ENCODE measurements at regions not wholly inside any gene's neighbourhood (a gene's known extent, or its start where the extent isn't known, plus 50 kb on each side); places are given as distances from the start of the nearest gene placed in this dataset.

- no peak for DNase-seq
Observed at GRCh38 chr22:23405366-23405851, 174.7 kb downstream of the IGLL1 start.

DNA sequence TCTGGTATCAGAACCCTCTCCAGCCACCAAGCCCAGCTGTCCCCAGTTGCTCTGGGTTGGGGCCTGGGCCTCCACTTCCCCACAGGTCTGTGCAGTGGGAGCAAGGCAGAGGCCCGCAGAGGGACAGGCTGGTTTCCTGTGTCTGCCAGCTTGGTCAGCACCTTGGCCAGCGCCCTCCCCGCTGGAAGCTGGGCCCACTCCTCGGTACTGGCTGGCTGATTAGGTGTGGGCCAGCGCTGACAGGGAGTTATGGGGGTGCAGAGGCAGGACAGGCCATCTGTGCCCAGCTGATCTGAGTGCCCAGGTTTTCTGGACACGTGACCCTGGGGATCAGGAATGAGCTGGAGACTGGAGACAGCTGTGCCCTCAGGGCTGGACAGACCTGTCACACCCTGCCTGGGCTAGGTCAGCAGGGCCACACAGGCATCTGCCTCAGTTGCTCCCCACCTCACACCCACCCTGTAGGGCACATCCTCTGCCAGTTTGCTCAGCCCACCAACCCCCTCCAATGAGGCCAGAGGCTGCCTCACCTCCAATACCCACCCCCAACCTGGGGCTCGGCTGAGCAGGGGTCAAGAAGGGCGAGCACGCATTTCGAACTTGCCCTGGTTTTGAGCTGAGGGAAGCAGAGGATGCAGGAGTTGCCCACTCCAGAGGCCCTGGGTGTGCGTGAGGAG lies 175.3 kb downstream of the IGLL1 start:
- DNase-seq, result no peak

DNA sequence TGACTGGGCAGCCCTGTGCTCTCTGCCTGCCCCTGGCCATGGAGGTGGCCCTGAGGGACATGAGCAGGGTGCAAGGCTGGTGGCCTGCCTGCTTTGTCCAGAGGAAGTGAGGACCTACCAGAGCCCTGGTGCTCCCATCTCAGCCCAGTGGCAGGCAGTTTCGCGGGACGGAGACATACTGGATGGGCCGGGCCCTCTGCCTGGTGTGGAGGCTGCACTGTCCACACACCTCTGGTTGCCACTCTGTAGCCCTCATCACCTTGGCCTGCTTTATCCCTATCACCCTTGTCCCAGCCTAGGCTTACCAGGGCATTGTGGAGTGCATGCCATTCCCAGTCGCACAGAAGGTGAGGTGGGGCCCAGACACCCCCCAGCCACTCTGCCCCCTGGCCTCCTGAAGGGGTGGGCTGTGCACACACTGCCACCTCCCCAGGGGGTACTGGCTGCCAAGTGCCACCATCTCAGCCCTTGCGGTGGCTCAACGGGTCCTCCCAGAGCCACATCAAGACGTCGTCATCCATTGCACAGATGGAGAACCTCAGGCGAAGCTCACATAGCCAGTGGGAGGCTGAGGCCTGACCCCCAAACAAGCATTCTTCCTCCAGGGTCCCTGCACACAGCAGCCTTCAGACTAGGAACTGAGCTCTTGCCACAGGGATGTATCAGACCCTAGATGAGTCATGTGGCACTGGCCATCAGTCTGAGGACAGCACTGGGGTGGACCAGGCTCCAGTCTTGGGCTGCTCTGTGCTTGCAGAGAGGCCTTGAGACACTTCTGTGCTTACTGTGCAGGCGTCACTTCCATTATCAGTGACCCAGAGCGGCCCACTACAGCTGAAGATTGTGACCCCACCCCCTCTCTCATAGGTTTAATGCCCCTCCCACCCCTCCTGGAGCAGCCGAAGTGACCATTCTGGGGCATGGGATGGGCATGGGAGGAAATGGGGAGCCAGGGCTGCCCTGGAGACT lies 176.1 kb downstream of the IGLL1 start:
- DNase-seq, result no peak

DNA sequence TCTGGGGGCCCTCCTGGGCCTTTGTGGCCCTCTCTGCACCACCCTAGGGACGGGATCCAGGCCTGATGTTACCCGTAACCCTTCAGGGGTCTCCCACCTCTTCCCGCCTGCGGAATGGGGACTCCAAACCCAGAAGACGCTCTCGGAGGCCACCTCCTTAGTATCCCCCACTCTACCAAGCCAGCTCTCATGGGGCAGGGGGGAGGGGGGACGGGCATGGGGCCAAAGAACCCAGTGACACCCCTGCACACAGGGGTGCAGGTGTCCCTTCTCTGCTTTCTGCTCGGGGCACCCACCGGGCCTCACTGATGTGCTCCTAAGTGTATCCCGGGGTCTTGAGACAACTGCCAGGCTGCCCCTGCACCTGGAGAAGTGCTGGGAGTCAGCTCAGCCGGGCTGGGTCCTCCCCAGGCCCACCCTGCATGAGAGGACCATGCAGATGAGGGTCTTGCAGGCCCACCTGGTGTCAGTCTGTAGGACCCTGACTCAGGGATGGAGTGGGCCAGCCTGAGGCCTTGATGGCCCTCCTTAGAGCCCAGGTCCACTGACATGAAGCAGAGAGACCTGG lies 176.9 kb downstream of the IGLL1 start:
- no peak for DNase-seq

DNA sequence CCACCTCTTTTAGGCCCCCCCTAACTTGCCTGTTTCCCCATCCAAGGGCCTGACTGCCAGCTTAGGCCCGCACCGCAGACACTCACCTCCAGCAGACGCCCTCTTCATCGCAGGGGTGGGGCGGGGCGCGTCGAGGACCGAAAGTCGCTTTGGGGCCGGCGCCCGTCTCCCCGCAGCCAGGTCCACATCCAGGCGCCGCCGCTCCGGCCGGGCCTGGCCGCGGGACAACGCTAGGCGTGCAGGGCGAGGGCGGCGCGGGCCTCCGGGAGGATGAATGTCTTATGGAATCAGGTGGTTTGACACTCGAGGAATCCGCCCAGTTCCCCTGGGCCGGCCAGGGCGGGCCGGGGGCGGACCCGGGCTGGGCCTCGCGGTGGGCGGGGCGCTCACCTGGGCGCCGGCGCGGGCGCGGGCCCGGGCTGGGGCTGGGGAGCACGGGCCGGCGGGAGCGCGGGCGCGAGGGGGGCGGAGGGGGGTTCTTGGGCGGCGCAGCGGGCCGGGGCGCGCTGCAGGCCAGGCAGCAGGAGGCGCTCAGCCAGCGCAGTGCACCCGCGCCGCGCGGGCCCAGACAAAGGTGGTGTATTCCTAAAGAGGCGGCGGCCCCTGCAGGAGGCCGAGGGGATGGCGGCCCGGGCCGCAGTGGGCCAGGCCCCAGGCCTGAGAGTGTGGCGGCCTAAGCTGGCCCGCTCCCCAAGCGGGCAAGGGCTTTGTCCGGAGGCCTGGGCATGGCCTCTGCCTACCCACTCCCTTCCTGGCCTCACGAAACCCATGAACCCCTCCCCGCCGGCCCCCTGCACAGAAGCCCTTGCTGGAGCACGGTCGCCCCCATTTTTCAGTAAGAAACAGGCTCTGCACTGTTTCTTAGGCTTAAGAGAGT lies 177.6 kb downstream of the IGLL1 start:
- DNase-seq, result no peak

DNA sequence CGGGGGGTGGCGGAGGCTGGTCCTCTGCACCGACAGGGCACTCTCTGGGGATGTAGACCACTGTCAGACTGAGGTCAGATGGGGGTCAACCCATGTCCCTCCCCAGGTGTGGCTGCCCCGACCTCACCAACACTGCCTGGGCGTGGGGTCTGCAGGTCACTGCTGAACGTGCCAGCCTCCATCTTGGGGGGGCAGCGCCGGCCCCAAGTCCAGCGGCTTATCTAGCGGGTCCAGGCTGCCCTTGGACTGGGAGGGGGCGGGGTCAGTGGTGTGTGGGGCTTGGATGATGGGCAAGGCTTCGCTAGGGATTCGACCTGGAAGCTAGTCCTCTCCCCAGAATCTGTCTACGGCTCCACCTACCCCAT lies 178.2 kb downstream of the IGLL1 start:
- no peak for DNase-seq

DNA sequence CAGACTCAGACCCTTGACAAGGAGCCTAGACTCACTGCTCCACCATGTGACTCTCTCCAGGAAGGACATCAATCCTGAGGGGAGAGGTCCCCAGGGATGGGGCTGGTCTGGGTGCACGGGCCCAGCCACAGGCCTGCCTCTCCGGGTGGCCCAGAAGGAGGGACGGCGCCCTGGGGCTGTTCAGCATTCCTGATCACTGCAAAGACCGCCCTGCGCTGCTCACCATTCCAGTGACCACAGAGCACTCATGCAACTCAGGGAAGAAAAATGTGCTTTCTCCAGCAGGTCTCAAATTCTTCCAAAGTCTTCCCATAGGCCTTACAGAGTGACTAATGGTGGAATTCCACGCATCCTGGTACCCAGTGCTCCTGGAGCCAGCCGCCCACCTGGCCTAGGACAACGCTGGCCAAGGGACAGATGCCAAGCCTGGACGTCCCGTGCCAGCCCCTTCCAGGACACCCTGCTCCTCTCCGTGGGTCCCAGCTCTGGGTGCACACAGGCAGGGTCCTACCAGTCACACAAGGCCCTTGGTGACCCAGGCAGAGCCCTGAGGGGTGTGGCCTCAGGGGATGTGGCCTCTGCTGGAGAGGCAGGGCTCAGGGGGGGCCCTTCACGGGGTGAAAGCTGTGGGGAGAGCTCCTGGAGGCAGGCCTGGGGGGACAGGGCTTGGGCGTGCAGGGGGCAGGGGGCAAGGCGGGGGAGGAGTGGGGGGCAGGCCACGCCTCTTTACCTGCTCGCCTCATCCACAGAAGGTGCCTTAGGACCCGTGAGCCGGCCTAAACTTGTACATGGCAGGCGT lies 178.8 kb downstream of the IGLL1 start:
- DNase-seq, result no peak

GRCh38 chr22:23400286-23400981 lies 179.7 kb downstream of the IGLL1 start:
- DNase-seq, result no peak

GRCh38 chr22:23399367-23400285 lies 180.5 kb downstream of the IGLL1 start:
- no peak for DNase-seq

DNA sequence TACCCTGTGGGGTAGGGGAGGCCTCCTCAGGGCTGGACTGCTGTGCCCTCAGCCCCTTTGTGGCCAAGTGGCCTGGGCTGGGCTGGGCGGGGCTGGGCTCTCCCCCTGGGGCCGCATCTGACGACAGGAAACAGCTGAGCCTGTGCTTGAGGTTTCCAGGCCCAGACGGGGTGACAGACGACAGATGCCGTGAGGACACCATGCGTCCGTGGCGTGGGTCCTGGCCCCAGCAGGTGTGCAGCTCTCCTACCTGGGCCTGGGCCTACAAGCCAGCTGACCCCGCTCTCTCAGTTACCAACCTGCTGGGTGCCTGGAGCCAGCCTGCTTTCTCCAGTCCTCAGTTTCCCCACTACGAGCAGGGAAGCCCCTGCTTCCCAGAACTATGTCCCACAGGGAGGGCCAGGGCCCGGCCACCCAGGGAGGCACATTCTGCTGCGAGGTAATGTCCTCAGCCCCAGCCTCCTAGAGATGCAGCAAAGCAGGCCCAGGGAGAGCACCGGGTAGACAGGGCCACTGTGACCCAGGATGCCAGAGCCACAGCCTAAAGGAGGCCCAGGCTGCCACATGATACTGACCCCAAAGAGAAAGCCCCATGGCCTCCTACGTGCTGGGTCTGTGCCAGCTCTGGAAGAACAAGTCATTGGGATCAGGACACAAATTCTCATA lies 181.3 kb downstream of the IGLL1 start:
- DNase-seq, result no peak

- DNase-seq, result no peak
Observed at GRCh38 chr22:23397613-23398567, 182.2 kb downstream of the IGLL1 start.

GRCh38 chr22:23397008-23397612 lies 183.0 kb downstream of the IGLL1 start:
- DNase-seq, result no peak

DNA sequence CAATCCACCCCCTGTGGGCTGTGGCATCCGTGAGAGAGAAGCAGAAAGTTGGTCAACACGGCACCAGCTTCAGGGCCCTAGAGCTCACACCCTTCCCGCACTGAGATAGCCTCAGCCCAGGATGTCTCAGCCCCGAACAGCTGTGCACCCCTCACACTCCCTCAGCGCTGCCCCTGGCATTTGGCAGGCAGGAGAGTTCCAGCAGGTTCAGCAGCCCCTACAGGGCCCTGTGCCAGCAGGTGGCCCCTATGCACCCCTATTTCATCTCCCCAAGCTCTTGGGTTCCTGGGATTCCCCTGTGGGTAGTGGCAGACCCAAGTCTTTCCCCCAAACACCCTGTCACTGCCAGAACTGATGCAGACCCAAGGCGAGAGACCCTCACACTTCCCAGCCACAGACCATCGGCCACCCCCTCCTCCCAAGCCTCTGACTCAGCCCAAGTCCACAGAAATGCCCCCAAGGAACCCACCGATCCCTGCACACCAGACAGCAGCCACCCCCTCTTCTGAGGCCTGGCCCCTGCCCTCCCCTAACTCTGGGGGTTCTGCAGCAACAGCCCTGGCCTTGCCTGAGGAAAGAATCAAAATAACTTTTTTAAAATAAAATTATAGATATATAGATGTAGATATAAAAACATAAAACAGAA lies 183.6 kb downstream of the IGLL1 start:
- DNase-seq, result no peak

DNA sequence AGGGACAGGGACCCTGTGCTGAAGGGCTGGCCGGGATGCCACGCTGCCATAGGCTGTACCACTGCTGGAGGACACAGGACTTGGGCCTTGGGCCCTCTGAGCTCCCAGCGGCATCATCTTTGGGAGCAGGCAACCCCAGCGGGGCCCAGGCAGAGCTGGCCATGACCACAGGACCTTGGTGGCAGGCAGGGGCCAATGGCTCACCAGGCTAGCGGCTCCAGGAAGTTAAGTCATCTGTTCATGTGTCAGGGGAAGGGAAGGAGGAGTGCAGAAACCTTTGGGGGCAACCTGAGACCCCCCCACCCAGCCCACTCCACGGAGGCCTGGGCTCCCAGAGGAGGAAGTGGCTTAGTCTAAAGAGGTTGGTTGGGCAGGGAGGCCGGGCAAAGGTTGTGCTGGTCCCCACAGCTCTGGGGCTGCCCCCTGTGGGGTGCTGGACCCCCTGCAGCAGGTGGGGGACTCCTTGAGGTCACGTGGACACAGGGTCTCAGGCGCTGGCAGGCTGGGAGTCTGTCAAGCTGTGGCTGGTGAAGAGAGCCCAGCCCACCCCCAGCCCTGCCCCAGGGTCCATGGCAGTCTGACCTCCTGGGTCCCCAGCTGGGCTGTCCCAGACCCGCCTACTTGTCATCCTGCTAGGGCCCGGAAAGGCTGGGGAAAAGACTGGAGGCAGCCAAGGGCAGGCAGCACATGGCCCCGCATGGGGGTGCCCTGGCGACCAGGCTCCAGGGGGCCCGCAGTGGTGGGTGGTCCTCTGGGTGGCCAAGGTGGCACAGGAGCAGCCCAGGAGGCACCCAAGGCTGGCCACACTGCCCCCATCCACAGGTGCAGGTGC lies 184.3 kb downstream of the IGLL1 start:
- no peak for DNase-seq

DNA sequence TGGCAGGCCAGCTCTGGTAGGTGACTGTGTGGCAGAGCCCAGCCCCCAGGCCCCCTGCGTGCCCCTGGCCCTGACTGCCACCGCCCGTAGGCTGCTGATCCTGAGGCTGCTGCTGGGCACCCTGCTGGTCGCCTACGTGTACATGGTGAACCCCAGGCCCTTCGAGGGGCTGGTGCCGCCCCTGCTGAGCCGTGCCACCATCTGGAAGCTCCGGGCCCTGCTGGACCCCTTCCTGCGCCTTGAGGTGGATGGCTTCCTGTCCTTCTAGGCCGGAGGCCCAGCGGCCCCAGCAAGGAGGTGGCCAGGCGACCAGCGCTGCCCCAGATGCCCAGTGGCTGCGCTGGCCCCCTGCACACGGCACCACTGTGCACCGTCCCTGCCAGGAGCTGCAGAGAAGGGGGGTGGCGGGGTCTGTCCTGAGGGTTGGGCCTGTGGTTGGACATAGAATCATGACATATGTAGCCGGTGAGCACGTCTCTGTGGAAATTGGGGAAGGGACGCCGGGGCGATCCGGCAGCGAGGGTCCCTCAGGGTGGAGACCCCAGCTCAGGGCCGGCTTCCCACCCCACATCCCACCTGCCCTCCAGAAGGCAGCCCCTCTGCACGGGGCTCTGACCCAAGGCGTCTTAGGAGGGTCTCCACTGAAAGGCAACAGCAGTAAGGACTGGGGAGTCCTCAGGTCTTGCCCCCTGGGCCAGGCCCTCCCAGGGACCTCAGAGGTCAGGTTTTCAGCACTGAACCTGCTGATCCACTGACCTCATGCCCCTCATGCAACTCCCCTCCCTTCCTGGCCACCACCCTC lies 185.4 kb downstream of the IGLL1 start:
- DNase-seq, result no peak
